HG03460 (cell line): ENCODE measurements at regions not wholly inside any gene's neighbourhood (a gene's known extent, or its start where the extent isn't known, plus 50 kb on each side); places are given as distances from the start of the nearest gene placed in this dataset.
A peak's percentile ranks its signal among the peaks of the same experiment; 100 is the strongest.

ENCODE experiments used
- ATAC-seq: cut with Tn5 transposase; IDR thresholded peaks from one replicate; pipeline ENCODE4 v1.9.1; 2021; ENCODE audit not compliant: unreplicated experiment

- no peak for ATAC-seq
Observed at GRCh38 chr13:99123101-99124045, 77.3 kb upstream of the UBAC2 start.

DNA sequence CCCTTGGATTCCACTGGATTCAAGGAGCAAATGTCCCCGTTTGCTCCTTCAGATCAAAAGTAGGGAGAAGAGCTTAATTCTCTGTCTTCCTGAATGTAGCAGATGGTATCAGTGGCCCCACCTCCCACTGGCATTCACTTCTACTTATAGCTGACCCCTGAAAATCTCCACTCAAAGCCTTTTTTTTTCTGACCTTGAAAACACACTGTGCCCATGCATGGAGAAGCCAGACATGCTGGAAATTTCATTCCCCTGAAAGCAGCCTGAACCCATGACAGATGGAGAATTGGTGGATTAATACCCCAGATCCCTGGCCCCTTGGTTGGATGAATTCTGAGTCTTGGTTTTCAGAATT, 76.6 kb upstream of the UBAC2 start:
- ATAC-seq = no peak

DNA sequence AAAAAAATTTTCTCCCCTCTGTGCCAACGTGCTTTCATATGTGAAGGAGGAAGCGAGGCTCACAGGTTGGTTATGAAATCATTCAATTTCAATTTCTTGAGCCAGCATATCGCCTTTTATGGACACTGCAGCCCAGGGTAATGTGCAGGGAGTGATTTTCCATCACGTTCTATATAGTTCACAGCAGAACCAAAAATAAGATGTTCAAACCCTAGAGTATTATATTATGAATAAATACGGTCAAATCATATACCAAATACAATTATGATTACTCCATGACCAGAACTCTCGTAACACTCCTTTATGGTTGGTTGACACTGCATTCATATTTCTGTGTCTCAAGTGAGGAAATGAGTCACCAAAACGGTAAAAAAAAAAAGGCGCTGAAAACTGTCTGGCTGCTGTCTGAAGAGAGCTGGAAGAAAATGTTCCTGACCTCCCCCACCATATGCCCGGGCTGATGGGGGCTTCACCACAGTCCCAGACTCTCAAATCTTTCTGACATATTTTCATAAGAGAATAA, 75.8 kb upstream of the UBAC2 start:
- ATAC-seq = peak; percentile 78

- no peak for ATAC-seq
Observed at GRCh38 chr13:99125326-99125915, 75.2 kb upstream of the UBAC2 start.

- ATAC-seq = no peak
Observed at GRCh38 chr13:99126821-99127220, 73.8 kb upstream of the UBAC2 start.

DNA sequence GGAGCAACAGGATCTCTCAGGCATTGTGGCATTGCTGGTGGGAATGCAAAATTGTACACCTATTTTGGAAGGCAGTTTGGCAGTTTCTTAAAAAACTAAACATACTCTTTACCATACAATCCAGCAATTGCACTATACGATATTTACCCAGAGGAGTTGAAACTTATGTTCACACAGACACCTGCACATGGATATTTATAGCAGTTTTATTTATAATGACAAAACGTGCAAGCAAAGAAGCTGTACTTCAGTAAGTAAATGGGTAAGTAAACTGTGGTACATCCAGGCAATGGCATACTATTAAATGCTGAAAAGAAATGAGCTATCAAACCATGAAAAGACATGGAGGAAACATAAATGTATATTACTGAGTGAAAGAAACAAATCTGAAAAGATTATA, 71.6 kb upstream of the UBAC2 start:
- ATAC-seq = no peak

DNA sequence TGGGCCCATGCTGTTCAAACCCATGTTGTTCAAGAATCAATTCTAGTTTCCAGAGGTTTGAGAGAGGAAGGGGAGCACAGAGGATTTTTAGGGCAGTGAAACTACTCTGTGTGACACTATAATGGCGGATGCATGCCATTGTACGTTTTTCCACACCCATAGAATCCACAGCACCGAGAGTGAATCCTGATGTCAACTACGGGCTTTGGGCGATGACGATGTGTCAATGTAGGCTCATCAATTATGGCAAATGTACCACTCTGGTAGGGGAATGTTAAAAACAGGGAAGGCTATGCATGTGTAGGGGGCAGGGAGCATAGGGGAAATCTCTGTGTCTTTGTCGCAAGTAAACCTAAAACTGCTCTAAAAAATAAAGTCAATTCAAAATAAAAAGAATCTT, 70.7 kb upstream of the UBAC2 start:
- ATAC-seq = no peak

GRCh38 chr13:99131410-99131809, 69.2 kb upstream of the UBAC2 start:
- ATAC-seq = no peak

DNA sequence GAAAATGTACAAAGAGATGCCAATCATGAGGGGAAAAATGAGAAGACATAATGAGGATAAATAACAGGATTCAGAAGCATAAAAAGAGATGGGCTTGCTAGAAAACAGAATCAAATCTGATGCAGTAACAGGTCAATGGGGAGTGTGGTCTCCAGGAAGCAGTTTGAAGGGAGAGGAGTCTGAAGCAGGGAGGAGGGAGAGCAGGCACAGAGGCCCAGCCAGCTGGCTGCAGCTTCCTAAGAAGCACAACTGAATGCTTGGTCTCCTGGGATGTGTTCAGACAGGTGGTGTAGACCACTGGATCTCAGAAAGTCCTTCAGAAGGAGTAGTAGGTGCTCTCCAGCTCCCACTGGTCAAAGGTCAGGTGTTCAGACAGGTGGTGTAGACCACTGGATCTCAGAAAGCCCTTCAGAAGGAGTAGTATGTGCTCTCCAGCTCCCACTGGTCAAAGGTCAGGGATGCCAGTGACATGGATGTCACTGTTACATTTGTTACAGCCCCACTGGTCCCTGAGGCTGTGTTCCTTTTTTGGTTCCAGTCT, 68.3 kb upstream of the UBAC2 start:
- no peak for ATAC-seq

DNA sequence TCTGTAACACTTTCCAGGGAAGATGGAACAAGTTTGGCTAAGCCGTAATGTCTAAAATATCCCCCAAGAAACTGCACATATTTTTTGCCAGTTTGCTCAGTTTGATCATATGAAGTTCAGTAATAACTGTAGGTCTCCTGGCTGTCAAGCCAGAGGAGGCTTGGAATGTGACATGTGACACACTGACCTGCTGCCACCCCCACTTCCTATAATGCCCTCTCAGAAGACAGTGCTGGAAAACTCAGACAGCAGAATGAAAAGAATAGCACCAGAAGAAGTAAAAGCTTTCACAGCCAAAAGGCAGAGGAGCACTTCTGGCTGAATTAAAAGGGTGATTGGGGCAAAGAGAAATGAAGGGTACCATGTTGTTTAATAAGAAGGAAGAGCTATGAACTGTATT, 67.4 kb upstream of the UBAC2 start:
- no peak for ATAC-seq

DNA sequence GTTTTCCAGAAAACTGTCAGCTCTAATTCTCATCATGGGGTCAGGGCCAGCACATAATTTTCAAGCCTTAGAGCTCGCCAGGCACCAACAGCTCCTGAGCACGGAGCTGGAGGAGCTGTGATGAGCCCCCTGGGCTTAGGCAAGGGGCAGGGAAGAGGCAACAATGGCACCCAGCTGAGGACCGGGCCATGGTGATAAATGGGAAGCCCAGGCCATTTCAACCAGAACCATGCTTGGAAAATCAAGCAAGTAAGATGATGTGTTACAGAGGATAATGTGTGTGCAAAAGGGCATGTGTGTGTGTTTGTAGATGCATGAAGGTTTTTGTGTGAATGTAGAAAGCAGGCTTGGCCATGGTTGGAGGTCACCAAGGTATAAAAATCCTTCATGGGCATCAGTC, 66.8 kb upstream of the UBAC2 start:
- ATAC-seq = no peak

DNA sequence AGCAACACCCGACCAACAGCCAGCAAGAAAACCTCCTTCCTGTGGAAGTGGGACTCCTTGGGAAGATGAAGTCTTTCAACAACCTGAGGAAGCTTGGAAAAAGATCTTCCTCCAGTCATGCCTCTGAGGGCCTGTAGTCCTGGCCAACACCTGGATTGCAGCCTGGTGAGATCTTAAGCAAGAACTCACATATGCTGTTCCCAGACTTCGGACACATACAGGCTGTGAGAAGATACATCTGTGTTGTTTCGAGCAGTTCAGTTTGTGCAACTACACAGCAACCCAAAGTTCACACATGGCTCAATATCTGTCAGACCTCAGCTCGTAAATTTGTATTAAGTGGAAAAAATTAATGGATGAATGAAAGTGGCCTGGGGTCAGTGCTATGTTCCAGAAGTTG, 65.1 kb upstream of the UBAC2 start:
- no peak for ATAC-seq

DNA sequence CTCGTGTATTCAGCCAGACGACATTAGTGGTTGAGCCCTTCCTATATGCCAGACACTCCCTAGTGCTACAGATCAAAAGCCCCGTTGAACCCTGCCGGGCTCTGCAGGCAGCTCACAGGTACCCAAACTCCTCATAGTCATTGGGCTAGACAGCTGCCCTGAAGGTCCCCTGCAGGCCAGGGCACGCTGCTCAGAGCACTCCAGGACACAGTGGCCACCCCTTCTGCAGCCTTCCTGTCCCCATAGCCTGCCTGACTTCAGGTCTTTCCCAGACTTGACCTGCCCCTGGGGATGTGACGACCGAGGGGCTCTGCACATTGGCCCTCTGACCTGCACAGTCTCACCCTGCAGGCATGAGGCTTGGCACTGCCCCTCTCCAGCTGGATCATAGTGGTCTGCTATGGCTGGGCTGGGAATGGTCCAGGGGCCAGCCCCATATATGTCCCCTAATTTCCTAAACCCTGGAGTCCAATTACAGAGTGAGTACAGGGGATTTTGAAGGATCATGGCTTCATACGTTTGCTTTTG, 64.2 kb upstream of the UBAC2 start:
- ATAC-seq = no peak

- no peak for ATAC-seq
Observed at GRCh38 chr13:99140831-99141230, 59.8 kb upstream of the UBAC2 start.

- ATAC-seq = no peak
Observed at GRCh38 chr13:99143904-99144303, 56.8 kb upstream of the UBAC2 start.

DNA sequence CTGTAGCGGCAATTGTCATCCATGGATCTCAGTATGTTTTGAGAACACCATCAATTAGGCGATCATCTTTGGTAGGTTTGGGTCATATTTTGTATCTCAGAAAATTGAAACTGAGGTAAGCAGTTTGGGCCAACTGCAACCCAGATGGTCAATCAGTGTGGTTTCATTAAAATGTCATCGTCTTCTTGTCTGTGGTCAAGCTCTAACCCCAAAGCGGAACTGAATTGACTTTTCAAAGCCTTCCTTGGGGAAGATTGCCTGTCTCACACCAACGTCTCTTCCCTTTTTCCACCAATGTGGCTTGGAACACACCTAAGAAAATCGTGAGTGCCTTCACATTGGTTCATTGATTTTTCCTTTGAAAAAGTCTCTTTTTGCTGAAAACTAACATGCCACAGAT, 56.3 kb upstream of the UBAC2 start:
- peak; percentile 78 for ATAC-seq

GRCh38 chr13:99145461-99145860, 55.2 kb upstream of the UBAC2 start:
- ATAC-seq = no peak

- ATAC-seq = no peak
Observed at GRCh38 chr13:99150575-99151361, 49.9 kb upstream of the UBAC2 start.
